ENCODE measurements at regions not wholly inside any gene's neighbourhood (a gene's known extent, or its start where the extent isn't known, plus 50 kb on each side); places are given as distances from the start of the nearest gene placed in this dataset.
"Not testable (repeated sequence)": the region's sequence is repeated elsewhere in the genome, so short reads cannot be mapped to it uniquely, and the experiment has no call there.

DNA sequence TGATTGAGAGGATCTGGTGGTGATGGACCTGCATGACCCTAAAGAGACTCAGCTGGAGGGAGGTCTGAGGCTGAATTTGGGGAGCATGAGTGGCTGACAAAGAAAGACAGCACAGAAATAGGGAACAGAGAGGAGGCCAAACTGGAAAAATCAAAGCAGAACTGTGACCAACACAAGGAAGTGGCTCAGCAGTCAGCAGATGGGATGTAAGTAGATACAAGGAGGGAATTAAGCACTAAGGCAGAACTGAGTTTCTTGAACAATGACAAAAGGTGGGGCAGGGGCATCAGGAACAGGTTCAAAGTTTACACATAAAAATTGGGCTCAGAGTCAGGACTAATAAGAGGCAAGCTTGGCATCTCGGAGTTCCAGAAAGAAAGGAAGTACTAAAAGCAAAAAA, 144.3 kb upstream of the KLF3 start:
- DNase-seq (ENCODE audit: low spot score): no peak

DNA sequence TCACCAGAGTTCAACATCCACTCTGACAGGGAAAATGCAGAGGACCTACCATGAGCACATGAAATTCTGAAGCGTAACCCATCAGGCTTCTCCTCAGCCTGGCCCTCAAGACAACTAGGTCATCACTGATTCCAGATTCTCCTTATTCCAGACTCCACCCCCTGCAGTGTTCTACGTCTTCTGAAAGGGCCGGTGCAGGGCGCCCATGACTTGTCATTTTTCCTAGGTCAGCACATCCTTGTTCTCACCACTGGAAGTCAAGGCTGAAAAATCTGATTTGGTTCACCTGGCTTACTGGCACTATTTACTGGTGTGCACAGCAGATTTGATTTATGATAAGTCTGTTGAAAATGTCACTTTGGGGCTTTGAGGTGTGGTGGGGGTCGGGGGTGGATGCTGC, 140.9 kb upstream of the KLF3 start:
- DNase-seq (ENCODE audit: low spot score): no peak

- no peak for DNase-seq (ENCODE audit: low spot score)
Observed at GRCh38 chr4:38523524-38524448, 140.2 kb upstream of the KLF3 start.

- DNase-seq (ENCODE audit: low spot score): no peak
Observed at GRCh38 chr4:38526412-38526811, 137.6 kb upstream of the KLF3 start.

- no peak for DNase-seq (ENCODE audit: low spot score)
Observed at GRCh38 chr4:38529189-38530115, 134.5 kb upstream of the KLF3 start.

GRCh38 chr4:38530486-38530885, 133.5 kb upstream of the KLF3 start:
- no peak for DNase-seq (ENCODE audit: low spot score)

DNA sequence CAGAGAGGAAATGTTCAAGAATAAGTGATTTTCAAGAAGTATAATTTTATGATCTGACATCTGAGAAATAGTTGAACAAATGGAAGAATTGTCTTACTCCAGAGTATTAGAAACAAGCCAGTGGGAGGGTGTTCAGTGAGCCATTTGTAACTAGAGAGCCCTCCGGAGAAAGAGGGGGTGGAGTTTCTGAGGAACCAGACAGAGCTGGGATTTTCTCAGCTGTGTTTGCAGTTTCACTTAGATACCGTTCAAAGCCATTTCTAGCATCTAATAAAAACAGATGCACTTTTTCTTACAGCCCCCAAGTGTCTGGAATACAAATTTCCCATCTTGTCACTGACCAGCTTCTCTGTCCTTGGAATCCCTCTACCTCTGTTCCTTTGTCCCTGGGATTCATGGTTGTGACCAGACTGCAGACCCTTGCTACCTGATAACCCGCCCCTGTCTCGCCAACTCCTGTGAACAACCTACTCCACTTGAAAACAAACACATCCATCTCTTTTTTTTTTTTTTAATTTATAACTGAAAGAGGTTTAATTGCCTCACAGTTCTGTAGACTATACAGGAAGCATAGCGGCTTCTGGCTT, 132.8 kb upstream of the KLF3 start:
- DNase-seq (ENCODE audit: low spot score): no peak

DNA sequence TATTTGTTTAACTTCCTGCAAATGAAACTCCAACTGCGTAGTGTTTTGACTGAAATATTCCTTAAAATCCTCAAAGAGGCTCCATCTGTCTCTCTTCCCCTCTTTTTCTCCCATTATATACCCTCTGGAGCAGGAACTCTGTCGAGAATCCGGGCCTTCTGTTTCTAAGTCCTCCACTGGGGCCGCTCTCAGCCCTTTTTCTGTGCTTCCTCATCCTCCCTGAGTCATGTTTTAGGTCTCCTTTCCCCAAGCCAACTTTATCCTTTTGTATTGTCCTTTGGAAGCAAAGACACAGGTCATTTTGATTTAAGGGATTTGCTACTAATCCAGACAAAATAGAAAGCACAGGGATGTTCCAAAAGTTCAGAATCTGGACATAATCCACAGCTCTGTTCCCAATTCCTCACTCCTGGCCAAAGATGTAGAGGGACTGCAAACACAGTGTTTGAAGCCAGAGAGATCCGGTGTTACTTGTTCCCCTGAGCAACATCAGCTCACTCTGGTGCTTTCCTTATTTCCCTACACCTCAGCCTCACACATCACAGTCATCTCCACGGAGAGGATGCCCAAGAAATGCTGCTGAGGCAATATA, 131.0 kb upstream of the KLF3 start:
- DNase-seq (ENCODE audit: low spot score): no peak

DNA sequence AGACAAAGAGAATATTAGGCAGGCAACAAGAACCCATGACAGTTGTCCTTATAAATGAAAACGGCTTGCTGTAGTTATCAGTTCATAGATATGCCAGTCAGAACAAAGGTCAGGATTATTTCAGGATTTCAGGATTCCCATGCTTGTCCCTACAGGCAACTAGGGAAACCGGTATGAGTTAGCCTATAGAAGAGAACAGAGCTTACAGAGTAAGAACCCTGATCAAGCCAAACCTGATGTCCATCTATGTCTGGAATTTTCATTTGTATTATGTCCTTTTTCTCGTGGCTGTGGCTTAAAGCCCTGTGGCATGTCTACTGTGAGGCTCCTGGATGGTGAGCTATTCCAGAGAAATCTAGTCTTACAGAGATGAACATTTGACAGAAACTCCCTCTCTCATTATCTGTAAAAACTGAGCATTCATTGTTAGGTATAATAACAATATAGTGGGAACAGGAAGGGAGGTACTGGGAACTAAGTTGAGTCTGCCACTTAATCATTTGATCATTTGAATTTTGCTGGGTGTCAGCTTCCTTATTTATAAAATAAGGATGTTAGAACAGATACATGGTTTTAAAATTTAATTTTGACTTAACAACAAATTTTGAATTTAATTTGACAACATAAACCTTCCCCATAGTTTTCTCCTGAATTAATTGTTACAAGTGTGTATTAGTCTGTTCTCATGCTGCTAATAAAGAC, 129.5 kb upstream of the KLF3 start:
- no peak for DNase-seq (ENCODE audit: low spot score)

DNA sequence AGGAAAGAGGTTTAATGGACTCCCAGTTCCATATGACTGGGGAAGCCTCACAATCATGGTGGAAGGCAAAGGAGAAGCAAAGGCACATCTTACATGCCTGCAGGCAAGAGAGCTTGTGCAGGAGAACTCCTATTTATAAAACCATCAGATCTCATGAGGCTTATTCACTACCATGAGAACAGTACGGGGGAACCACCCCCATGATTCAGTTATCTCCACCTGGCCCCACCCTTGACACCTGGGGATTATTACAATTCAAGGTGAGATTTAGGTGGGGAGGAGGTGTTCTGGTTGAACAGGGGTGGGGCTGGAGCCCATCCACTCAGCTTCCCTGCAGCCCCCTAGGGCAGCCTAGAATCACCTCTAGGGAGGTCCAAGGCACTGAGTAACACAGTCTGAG, 128.9 kb upstream of the KLF3 start:
- DNase-seq (ENCODE audit: low spot score): not testable (repeated sequence)

DNA sequence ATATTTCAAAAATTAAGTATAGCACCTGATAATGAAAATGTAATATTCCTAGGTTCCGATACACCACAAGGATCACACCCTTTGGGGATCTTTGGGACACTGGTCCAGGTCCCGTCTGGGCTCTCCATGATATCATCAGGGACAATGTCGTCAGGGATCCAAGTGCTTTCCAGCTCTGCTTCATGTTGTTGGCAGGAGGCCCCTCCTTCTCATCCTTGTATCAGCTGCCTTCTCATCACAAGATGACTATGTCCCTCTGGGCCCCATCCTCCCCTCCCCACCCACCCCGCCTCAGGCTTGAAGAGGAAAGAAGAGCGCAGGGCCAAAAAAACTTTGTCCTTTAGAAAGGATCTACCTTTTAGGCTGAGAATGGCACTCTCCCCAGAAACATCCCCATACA, 128.3 kb upstream of the KLF3 start:
- DNase-seq (ENCODE audit: low spot score): no peak

GRCh38 chr4:38536716-38537115, 127.3 kb upstream of the KLF3 start:
- DNase-seq (ENCODE audit: low spot score): no peak

DNA sequence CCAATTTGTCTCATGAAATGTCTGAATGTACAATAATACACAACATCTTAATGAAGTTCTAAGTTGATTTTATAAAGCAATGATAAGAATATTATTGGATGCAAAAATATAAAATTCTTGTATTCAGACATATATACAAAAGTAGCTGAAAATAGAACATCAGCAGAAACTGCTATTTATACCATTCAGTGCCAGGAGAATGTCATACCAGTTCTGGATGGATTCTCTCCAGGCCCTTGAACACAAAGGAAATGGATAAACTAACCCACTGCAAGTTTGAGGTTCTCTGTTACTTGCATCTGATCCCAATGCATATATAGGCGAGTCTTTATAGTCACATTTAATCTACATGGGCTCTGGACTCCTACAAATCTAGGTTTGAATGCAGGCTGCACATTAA, 126.3 kb upstream of the KLF3 start:
- no peak for DNase-seq (ENCODE audit: low spot score)

DNA sequence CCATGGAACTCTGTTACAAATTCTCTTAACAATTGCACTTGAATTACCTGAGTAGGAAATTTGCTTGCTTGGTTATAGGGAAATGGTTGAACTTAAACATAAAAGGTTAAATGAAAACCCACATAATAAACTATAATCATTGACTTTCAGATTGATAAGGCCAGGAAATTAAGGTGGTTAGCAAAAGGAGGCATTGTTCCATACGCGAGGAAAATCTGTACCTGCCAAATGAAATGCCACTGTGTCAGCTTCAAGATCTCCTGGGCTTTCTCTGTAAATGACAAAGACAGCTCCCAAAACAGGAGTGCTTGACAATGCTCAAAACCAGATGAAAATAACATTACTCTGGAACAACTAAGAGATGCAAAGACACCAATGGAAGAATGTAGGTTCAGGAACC, 125.5 kb upstream of the KLF3 start:
- DNase-seq (ENCODE audit: low spot score): no peak

DNA sequence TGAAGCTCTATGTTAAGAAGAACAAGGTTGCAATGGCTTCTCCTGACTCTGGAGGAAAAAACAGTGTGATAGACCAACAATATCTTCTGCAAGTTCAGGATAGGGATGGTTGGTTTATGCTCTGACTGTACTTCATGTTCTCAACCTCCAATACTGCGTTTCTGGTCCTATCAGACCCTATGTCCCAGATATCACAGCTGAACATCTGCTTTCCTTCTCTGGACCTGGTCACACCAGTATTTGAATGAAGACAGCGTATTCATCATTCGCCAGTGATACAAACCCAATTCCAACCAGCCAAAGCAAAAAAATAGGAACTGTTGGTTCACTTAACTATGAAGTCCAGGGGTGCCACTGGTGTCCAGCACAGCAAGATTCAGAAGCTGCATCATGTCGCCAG, 124.5 kb upstream of the KLF3 start:
- DNase-seq (ENCODE audit: low spot score): no peak

DNA sequence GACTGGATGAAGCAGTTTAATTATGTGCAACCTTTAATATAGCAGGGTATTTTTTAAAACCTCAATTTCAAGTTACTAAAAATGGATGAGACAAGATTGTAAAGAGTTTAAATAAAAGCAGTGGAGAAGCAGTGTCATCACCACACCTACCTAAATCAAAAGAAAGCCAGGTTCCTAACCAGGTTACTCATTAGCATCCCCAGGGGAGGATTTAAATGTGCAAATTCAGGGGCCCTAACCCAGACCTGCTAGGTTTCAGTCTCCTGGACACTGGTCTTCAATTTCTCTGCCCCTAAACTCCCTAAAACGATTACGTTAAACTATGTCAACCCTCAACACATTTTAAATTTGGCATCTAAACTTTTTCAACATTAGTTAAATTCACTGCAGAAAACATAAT, 116.9 kb upstream of the KLF3 start:
- no peak for DNase-seq (ENCODE audit: low spot score)

GRCh38 chr4:38548256-38548655, 115.7 kb upstream of the KLF3 start:
- DNase-seq (ENCODE audit: low spot score): no peak

DNA sequence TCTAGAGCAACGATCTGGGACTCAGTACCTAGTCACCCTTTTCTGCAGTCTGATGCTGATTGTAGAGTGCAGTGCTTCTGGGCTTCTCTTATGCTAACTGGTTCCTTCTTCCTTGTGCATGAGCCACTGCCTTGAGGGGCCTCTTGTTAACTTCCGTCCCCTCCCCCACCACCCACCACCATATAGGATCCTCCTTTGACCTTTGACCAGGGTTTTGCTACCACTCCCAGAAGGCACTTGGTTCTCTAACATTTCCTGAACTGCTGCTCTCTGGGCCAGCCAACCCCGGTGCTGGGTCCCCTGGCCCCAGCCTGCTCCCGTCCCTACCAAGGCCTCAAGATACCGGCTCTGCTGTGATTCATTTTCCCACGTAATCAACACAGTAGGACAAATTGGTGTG, 104.6 kb upstream of the KLF3 start:
- DNase-seq (ENCODE audit: low spot score): no peak

DNA sequence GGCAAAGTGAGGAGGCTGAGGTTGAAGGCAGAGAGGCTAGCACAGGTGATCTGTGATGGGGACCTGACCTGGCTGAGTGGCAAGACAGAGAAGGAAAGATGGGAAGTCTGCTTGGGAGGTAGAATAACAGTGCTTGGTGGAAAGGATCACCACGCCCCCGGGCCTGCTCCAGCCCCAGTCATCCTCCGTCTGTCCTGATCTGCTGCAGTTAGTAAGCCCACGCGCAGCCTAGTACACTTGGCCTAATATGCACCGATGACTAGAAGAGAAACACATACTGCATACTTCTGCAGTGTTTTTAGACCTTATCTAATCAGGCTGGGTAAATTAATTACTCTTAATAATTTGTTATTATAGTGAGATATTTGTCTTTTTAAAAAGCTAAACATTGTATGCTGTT, 103.7 kb upstream of the KLF3 start:
- no peak for DNase-seq (ENCODE audit: low spot score)

DNA sequence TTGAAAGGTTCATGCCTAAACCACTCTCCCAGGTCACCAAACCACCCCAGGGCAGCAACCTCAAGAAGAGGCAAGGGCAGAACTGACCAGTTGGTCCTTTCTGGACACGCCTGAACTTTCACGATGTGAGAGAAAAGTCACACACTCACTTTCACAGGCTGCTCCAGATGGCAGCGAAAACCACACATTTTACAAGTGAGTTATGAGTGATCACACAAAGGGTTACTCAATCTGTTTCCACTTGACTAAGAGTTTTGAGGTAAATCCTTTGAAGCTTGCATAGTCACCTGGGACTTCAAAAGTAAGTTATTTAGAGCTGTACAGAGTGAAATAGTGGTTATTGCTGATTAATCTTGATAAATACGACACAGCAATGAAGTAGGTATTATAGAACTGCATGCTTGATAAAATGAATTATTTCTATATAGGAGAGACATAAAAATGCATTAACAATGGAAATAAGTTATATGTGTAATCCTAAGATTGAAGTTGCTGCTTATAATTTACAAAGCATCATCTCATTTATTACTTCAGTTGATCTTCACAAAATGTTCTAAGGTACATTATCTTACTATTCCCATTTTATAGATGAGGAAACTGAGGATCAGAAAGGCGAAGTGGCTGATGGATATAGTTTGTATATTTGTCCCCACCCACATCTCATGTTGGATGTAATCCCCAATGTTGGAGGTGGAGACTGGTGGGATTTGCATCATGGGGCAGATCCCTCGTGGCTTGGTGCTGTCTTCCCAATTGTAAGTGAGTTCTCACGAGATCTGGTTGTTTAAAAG, 103.0 kb upstream of the KLF3 start:
- no peak for DNase-seq (ENCODE audit: low spot score)

DNA sequence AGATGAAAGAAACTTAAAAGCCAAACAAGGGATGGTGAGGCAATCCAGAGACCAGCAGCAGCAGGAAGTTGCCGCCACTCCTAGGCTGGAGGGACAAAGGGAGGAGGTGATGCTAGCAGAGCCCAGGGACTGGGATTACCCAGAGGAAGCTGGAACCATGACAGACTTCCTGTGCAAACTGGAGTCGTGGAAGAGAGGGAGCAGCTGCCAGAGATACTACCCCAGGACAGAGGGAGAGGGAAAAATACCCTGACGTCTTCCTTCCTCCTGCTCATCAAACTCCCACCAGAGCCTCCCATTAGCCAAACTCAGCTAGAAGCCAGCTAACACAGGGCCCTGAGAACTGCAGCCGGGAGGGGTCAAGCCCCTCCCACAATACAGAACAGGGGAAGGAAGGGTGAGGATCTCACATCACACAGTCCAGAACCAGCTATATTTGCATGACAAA, 101.2 kb upstream of the KLF3 start:
- DNase-seq (ENCODE audit: low spot score): no peak

Measured in cerebellar cortex (tissue), 1 donor.